SIG-M5 treated with dmso at 0.1 percent for 504 hours (cell line): ENCODE measurements at regions not wholly inside any gene's neighbourhood (a gene's known extent, or its start where the extent isn't known, plus 50 kb on each side); places are given as distances from the start of the nearest gene placed in this dataset.

Experiments used
- DNase-seq: peaks from one replicate; lab custom pipeline; 2025; ENCODE audit not compliant: unreplicated experiment; lab: John Stamatoyannopoulos, UW

GRCh38 chr3:184505076-184505878 lies 56.3 kb upstream of the EPHB3 start:
- DNase-seq = no peak

- DNase-seq = no peak
Observed at GRCh38 chr3:184506561-184506991, 55.0 kb upstream of the EPHB3 start.

- DNase-seq = no peak
Observed at GRCh38 chr3:184508938-184509337, 52.6 kb upstream of the EPHB3 start.

- DNase-seq = no peak
Observed at GRCh38 chr3:184511741-184512140, 49.8 kb upstream of the EPHB3 start.
